CD4-positive, alpha-beta T cell treated with Interleukin-2 at 100 ng/mL for 4 hours (primary cell): ENCODE measurements at regions not wholly inside any gene's neighbourhood (a gene's known extent, or its start where the extent isn't known, plus 50 kb on each side); places are given as distances from the start of the nearest gene placed in this dataset.
"Not testable (repeated sequence)": the region's sequence is repeated elsewhere in the genome, so short reads cannot be mapped to it uniquely, and the experiment has no call there.

Experiments
- DNase-seq: peaks from one replicate; pipeline ENCODE4 v3.0.0-alpha.2; 2020; ENCODE audit warnings: low spot score

GRCh38 chr13:111667757-111668156, 347.3 kb downstream of the TEX29 start:
- DNase-seq, result no peak

- DNase-seq, result no peak
Observed at GRCh38 chr13:111668451-111668850, 348.0 kb downstream of the TEX29 start.

GRCh38 chr13:111672198-111672597, 351.8 kb downstream of the TEX29 start:
- not testable (repeated sequence) for DNase-seq

- DNase-seq, result not testable (repeated sequence)
Observed at GRCh38 chr13:111678120-111678882, 357.9 kb downstream of the TEX29 start.

GRCh38 chr13:111679645-111680044, 359.2 kb downstream of the TEX29 start:
- not testable (repeated sequence) for DNase-seq

- DNase-seq, result not testable (repeated sequence)
Observed at GRCh38 chr13:111680100-111680499, 359.7 kb downstream of the TEX29 start.

- not testable (repeated sequence) for DNase-seq
Observed at GRCh38 chr13:111692028-111692427, 371.6 kb downstream of the TEX29 start.

- not testable (repeated sequence) for DNase-seq
Observed at GRCh38 chr13:111696121-111696520, 370.8 kb upstream of the SOX1 start.

- DNase-seq, result not testable (repeated sequence)
Observed at GRCh38 chr13:111702059-111702458, 364.9 kb upstream of the SOX1 start.
